ENCODE measurements at regions not wholly inside any gene's neighbourhood (a gene's known extent, or its start where the extent isn't known, plus 50 kb on each side); places are given as distances from the start of the nearest gene placed in this dataset.
"Not testable (repeated sequence)": the region's sequence is repeated elsewhere in the genome, so short reads cannot be mapped to it uniquely, and the experiment has no call there.

- DNase-seq (ENCODE audit: extremely low spot score, insufficient read length, low read depth) (no peak), FAIRE-seq (no peak)
Observed at GRCh38 chrX:36640232-36640631, 367.9 kb upstream of the FAM47C start.

- no peak for FAIRE-seq
Observed at GRCh38 chrX:36642052-36642451, 366.1 kb upstream of the FAM47C start.

GRCh38 chrX:36650622-36651021, 357.5 kb upstream of the FAM47C start:
- DNase-seq (ENCODE audit: extremely low spot score, insufficient read length, low read depth) = no peak
- FAIRE-seq = no peak

More at GRCh38 chrX:36642052-36642451, 366.1 kb upstream of the FAM47C start:
- no peak for DNase-seq (ENCODE audit: extremely low spot score, insufficient read length, low read depth)

GRCh38 chrX:36683507-36683906, 324.7 kb upstream of the FAM47C start:
- DNase-seq (ENCODE audit: extremely low spot score, insufficient read length, low read depth) = no peak
- FAIRE-seq = no peak

GRCh38 chrX:36684053-36684452, 324.1 kb upstream of the FAM47C start:
- FAIRE-seq = no peak
- no peak for DNase-seq (ENCODE audit: extremely low spot score, insufficient read length, low read depth)

GRCh38 chrX:36721990-36722389, 286.2 kb upstream of the FAM47C start:
- DNase-seq (ENCODE audit: extremely low spot score, insufficient read length, low read depth) (no peak), FAIRE-seq (no peak)

GRCh38 chrX:36753602-36754001, 254.6 kb upstream of the FAM47C start:
- no peak for FAIRE-seq

GRCh38 chrX:36787752-36788151, 220.4 kb upstream of the FAM47C start:
- FAIRE-seq (no peak), DNase-seq (ENCODE audit: extremely low spot score, insufficient read length, low read depth) (no peak)

More at GRCh38 chrX:36753602-36754001, 254.6 kb upstream of the FAM47C start:
- DNase-seq (ENCODE audit: extremely low spot score, insufficient read length, low read depth) = no peak

GRCh38 chrX:36803151-36803550, 205.0 kb upstream of the FAM47C start:
- DNase-seq (ENCODE audit: extremely low spot score, insufficient read length, low read depth) = no peak
- FAIRE-seq = no peak

- no peak for DNase-seq (ENCODE audit: extremely low spot score, insufficient read length, low read depth)
- no peak for FAIRE-seq
Observed at GRCh38 chrX:36804066-36804465, 204.1 kb upstream of the FAM47C start.

GRCh38 chrX:36844857-36845256, 163.3 kb upstream of the FAM47C start:
- FAIRE-seq = no peak
- no peak for DNase-seq (ENCODE audit: extremely low spot score, insufficient read length, low read depth)

GRCh38 chrX:36847496-36847895, 160.7 kb upstream of the FAM47C start:
- no peak for DNase-seq (ENCODE audit: extremely low spot score, insufficient read length, low read depth)
- FAIRE-seq = no peak

GRCh38 chrX:36849407-36849806, 158.8 kb upstream of the FAM47C start:
- DNase-seq (ENCODE audit: extremely low spot score, insufficient read length, low read depth) (no peak), FAIRE-seq (no peak)

- DNase-seq (ENCODE audit: extremely low spot score, insufficient read length, low read depth) = no peak
- no peak for FAIRE-seq
Observed at GRCh38 chrX:36856849-36857248, 151.3 kb upstream of the FAM47C start.

- FAIRE-seq (no peak), DNase-seq (ENCODE audit: extremely low spot score, insufficient read length, low read depth) (no peak)
Observed at GRCh38 chrX:36859231-36859630, 148.9 kb upstream of the FAM47C start.

GRCh38 chrX:36861601-36862000, 146.6 kb upstream of the FAM47C start:
- no peak for DNase-seq (ENCODE audit: extremely low spot score, insufficient read length, low read depth)
- FAIRE-seq = no peak

GRCh38 chrX:36867143-36867542, 141.0 kb upstream of the FAM47C start:
- no peak for DNase-seq (ENCODE audit: extremely low spot score, insufficient read length, low read depth)

GRCh38 chrX:36868592-36868991, 139.6 kb upstream of the FAM47C start:
- FAIRE-seq = no peak
- no peak for DNase-seq (ENCODE audit: extremely low spot score, insufficient read length, low read depth)

More at GRCh38 chrX:36867143-36867542, 141.0 kb upstream of the FAM47C start:
- FAIRE-seq = no peak

- DNase-seq (ENCODE audit: extremely low spot score, insufficient read length, low read depth) (no peak), FAIRE-seq (no peak)
Observed at GRCh38 chrX:36869457-36869856, 138.7 kb upstream of the FAM47C start.

- DNase-seq (ENCODE audit: extremely low spot score, insufficient read length, low read depth) (no peak), FAIRE-seq (no peak)
Observed at GRCh38 chrX:36897690-36898089, 110.5 kb upstream of the FAM47C start.

GRCh38 chrX:36898301-36898700, 109.9 kb upstream of the FAM47C start:
- FAIRE-seq (no peak), DNase-seq (ENCODE audit: extremely low spot score, insufficient read length, low read depth) (no peak)

GRCh38 chrX:36904561-36904960, 103.6 kb upstream of the FAM47C start:
- FAIRE-seq; DNase-seq (ENCODE audit: extremely low spot score, insufficient read length, low read depth): not testable (repeated sequence)

All from GM18507 (cell line).